ENCODE measurements at regions not wholly inside any gene's neighbourhood (a gene's known extent, or its start where the extent isn't known, plus 50 kb on each side); places are given as distances from the start of the nearest gene placed in this dataset.

- H2BK15ac ChIP-seq (ENCODE audit: low read depth, low read length) = no peak overlapping the region
- H3K4me1 Mint-ChIP-seq = no peaks in the 10 kb centered on the region
These were observed 60.3 kb upstream of the PAPOLG start for GRCh38 chr2:60695793-60696192.

More at GRCh38 chr2:60695793-60696192, 60.3 kb upstream of the PAPOLG start:
- Histone ChIP-seq H3K27ac (ENCODE audit: insufficient read length, low read depth, low read length) (no peak overlapping the region), H3K9ac (ENCODE audit: extremely low read depth, insufficient read length, low read length) (no peak overlapping the region), H2BK20ac (ENCODE audit: low read depth, low read length, poor library complexity, severe bottlenecking) (no peak overlapping the region), H3K23me2 (ENCODE audit: insufficient read length, low read depth, low read length, poor library complexity, severe bottlenecking) (no peaks in the 10 kb centered on the region), H4K20me1 (ENCODE audit: control insufficient read depth, insufficient read depth, insufficient read length) (no peaks in the 10 kb centered on the region), H3K18ac (ENCODE audit: insufficient read length, low read depth, low read length) (no peak overlapping the region), H2AFZ (ENCODE audit: low read length) (no peak overlapping the region), H3K4me1 (ENCODE audit: insufficient read depth, low read length) (no peaks in the 10 kb centered on the region), H2BK5ac (ENCODE audit: insufficient read length, low read length) (no peak overlapping the region), H2BK12ac (ENCODE audit: insufficient read length, low read depth, low read length) (no peak overlapping the region), H2BK120ac (ENCODE audit: low read depth, low read length, poor library complexity, severe bottlenecking) (no peak overlapping the region), H4K91ac (ENCODE audit: insufficient read length, low read depth, low read length) (no peak overlapping the region), H3K27me3 (ENCODE audit: insufficient read depth, low read length) (no peaks in the 10 kb centered on the region), H3K23ac (ENCODE audit: insufficient read length, low read depth, low read length) (no peak overlapping the region), H3K4me2 (ENCODE audit: insufficient read depth, insufficient read length, low read length) (no peak overlapping the region), H4K8ac (replicated peaks; ENCODE audit: insufficient read length, low read depth, low read length) (no peak overlapping the region), H3K14ac (ENCODE audit: insufficient read depth, low read length) (no peak overlapping the region), H3K9me3 (ENCODE audit: control insufficient read depth, low read depth, low read length) (no peaks in the 10 kb centered on the region), H2AK5ac (ENCODE audit: insufficient read length, low read length) (no peak overlapping the region), H3K4ac (ENCODE audit: low read depth, low read length) (no peak overlapping the region), H3K56ac (ENCODE audit: insufficient read length, low read depth, low read length) (no peak overlapping the region), H4K5ac (ENCODE audit: insufficient read length, low read depth, low read length) (no peak overlapping the region), H3K79me2 (ENCODE audit: insufficient read depth, low read length) (no peaks in the 10 kb centered on the region), H3T11ph (ENCODE audit: low read length) (no peak overlapping the region), H3K79me1 (ENCODE audit: insufficient read depth, low read depth, low read length, poor library complexity, severe bottlenecking) (no peaks in the 10 kb centered on the region)
- no peak for TF ChIP-seq CTCF (conservative IDR thresholded peaks at IDR 0.05)
- H3K36me3 Mint-ChIP-seq (ENCODE audit: insufficient read depth in 1 of 3, low read depth in 3 of 3) = no peaks in the 10 kb centered on the region
- H3K4me3 Mint-ChIP-seq = no peak overlapping the region
- no peaks in the 10 kb centered on the region for H3K9me3 Mint-ChIP-seq
- no peaks in the 10 kb centered on the region; the same call in 1 of the 2 replicates for H3K27me3 Mint-ChIP-seq (ENCODE audit: low read depth)
- DNase-seq = no peak
- no CpG with 5 or more reads among the region's 4 CpGs for WGBS (ENCODE audit: extremely low coverage, insufficient read length, low lambda C conversion rate)
- no peak overlapping the region for H3K27ac Mint-ChIP-seq

Data from H9 (cell line).